Parathyroid adenoma (tissue), 2 donors: ENCODE measurements at regions not wholly inside any gene's neighbourhood (a gene's known extent, or its start where the extent isn't known, plus 50 kb on each side); places are given as distances from the start of the nearest gene placed in this dataset.

Experiments
- H2AFZ ChIP-seq: fragments of 300-600 bp; sonication (generic); one replicate; pipeline ENCODE4 v1.7.0; 2017; ENCODE audit warnings: antibody characterized with exemption, mild to moderate bottlenecking
- H3K27ac ChIP-seq: fragments of 300-600 bp; sonication (generic); one replicate; pipeline ENCODE4 v1.7.0; 2017
- H3K27me3 ChIP-seq: fragments of 300-600 bp; sonication (generic); one replicate; pipeline ENCODE4 v1.7.0; 2017; ENCODE audit warnings: low read length; ENCODE audit not compliant: control insufficient read depth, insufficient read depth
- H3K36me3 ChIP-seq: fragments of 300-600 bp; sonication (generic); one replicate; pipeline ENCODE4 v1.7.0; 2017; ENCODE audit warnings: low read length; ENCODE audit not compliant: control insufficient read depth, insufficient read depth
- H3K4me1 ChIP-seq: fragments of 300-600 bp; sonication (generic); one replicate; pipeline ENCODE4 v1.7.0; 2017; ENCODE audit warnings: control low read depth
- H3K4me2 ChIP-seq: fragments of 300-600 bp; sonication (generic); one replicate; pipeline ENCODE4 v1.7.0; 2017; ENCODE audit warnings: low read length
- H3K4me3 ChIP-seq: fragments of 300-600 bp; sonication (generic); one replicate; pipeline ENCODE4 v1.7.0; 2017; ENCODE audit warnings: low read depth, low read length
- H3K79me2 ChIP-seq: fragments of 300-600 bp; sonication (generic); one replicate; pipeline ENCODE4 v1.7.0; 2017; ENCODE audit warnings: control low read depth
- H3K9ac ChIP-seq: fragments of 300-600 bp; sonication (generic); one replicate; pipeline ENCODE4 v1.7.0; 2017; ENCODE audit warnings: mild to moderate bottlenecking
- H3K9me3 ChIP-seq: fragments of 300-600 bp; sonication (generic); one replicate; pipeline ENCODE4 v1.7.0; 2017; ENCODE audit warnings: low read length; ENCODE audit not compliant: control insufficient read depth
- TF ChIP-seq, protein P1 (sequence below): fragments of 300-600 bp; sonication (generic); IDR thresholded peaks from one replicate; pipeline ENCODE4 v1.7.0; 2017; ENCODE audit warnings: antibody characterized with exemption, mild to moderate bottlenecking
- donor health status: primary hyperparathyroidism.

GRCh38 chr5:135194126-135194488, 160.1 kb upstream of the PITX1 start:
- no peaks in the 10 kb centered on the region for H3K27me3 ChIP-seq
- peaks cover under 1% of the 10 kb centered on the region for H3K4me1 ChIP-seq
- H3K4me3 ChIP-seq = no peak overlapping the region
- no peak overlapping the region for H2AFZ ChIP-seq
- no peak overlapping the region for H3K27ac ChIP-seq
- H3K9me3 ChIP-seq = no peaks in the 10 kb centered on the region
- TF ChIP-seq, protein P1, sequence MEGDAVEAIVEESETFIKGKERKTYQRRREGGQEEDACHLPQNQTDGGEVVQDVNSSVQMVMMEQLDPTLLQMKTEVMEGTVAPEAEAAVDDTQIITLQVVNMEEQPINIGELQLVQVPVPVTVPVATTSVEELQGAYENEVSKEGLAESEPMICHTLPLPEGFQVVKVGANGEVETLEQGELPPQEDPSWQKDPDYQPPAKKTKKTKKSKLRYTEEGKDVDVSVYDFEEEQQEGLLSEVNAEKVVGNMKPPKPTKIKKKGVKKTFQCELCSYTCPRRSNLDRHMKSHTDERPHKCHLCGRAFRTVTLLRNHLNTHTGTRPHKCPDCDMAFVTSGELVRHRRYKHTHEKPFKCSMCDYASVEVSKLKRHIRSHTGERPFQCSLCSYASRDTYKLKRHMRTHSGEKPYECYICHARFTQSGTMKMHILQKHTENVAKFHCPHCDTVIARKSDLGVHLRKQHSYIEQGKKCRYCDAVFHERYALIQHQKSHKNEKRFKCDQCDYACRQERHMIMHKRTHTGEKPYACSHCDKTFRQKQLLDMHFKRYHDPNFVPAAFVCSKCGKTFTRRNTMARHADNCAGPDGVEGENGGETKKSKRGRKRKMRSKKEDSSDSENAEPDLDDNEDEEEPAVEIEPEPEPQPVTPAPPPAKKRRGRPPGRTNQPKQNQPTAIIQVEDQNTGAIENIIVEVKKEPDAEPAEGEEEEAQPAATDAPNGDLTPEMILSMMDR = no peak
- H3K36me3 ChIP-seq = no peaks in the 10 kb centered on the region
- H3K79me2 ChIP-seq = no peaks in the 10 kb centered on the region
- H3K4me2 ChIP-seq = no peak overlapping the region
- no peak overlapping the region for H3K9ac ChIP-seq

GRCh38 chr5:135193213-135194125, 159.4 kb upstream of the PITX1 start:
- peaks cover 2% of the 10 kb centered on the region for H3K4me1 ChIP-seq
- no peak overlapping the region for H3K4me2 ChIP-seq
- no peaks in the 10 kb centered on the region for H3K9me3 ChIP-seq
- TF ChIP-seq, protein P1 = no peak
- no peak overlapping the region for H3K4me3 ChIP-seq
- no peaks in the 10 kb centered on the region for H3K79me2 ChIP-seq
- no peaks in the 10 kb centered on the region for H3K27me3 ChIP-seq
- H3K36me3 ChIP-seq = no peaks in the 10 kb centered on the region
- no peak overlapping the region for H2AFZ ChIP-seq
- no peak overlapping the region for H3K27ac ChIP-seq
- H3K9ac ChIP-seq = no peak overlapping the region

DNA sequence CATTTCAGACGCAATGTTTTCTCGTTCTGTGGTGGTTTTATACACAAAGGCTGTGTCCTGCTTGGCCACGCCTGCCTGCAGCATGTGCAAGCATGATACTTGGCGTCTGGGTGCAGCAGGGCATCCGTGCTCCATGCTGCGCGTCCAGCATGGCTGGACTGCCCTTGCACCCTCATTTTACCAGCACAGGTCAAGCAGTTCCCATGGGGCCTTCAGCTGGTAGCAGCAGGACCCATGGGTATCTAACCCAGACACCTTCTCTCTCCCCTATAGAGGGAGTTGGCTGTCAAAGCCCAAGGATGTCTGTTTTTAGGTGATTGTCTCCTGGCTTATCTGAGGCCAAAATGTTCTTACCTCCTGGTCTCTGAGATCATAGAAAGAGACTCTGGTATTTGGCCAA, 158.3 kb upstream of the PITX1 start:
- no peak overlapping the region for H3K4me3 ChIP-seq
- no peak overlapping the region for H2AFZ ChIP-seq
- no peak overlapping the region for H3K9ac ChIP-seq
- peaks cover 2% of the 10 kb centered on the region for H3K4me1 ChIP-seq
- no peaks in the 10 kb centered on the region for H3K36me3 ChIP-seq
- no peak overlapping the region for H3K4me2 ChIP-seq
- no peaks in the 10 kb centered on the region for H3K27me3 ChIP-seq
- H3K79me2 ChIP-seq = no peaks in the 10 kb centered on the region
- H3K9me3 ChIP-seq = no peaks in the 10 kb centered on the region
- H3K27ac ChIP-seq = no peak overlapping the region
- TF ChIP-seq, protein P1 = no peak

DNA sequence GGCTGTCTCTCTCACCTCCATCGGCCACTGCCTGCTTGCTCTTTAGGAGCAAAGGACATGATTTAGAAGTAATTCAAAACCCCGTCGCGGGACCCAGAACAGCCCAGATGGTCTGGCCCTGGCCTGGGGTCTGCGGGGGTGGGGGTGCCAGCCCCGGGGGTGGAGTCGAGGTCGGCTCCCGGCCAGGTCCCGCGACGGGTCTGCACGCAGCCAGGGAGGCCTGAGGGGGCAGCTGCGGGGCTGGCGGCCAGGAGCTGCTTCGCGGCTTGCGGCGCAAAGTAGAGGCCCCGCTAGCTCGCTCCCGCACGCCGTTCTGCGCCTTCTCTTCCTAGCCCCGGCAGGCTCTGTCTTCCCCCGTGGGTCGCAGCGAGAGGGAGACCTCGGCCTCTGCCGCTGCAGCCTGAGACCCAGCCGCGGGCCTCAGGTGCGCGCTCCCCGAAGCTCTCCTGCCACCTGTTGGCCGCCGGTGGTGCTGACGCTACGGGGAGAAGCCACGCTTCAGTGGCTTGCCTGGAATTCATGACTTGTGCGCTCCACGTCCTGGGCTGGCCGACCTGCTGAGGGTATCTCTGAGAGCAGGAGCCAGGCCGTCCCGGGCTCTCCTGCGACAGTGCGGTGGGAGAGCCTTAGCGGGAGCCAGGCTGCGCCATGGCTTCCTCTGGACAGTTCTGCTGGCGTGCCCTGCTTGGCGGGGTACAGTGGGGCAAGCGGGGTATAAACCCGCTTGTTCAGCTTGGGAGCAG, 157.2 kb upstream of the PITX1 start:
- Histone ChIP-seq H3K79me2 (no peaks in the 10 kb centered on the region), H3K4me2 (peak overlapping the region; percentile 75), H3K27me3 (no peaks in the 10 kb centered on the region), H3K9ac (no peak overlapping the region), H3K36me3 (no peaks in the 10 kb centered on the region), H3K27ac (no peak overlapping the region), H3K4me1 (peaks cover 2% of the 10 kb centered on the region), H3K9me3 (no peaks in the 10 kb centered on the region), H3K4me3 (peak overlapping the region; percentile 26), H2AFZ (peak overlapping the region; percentile 79)
- TF ChIP-seq, protein P1 = peak; percentile 81
